Neural progenitor cell (in vitro differentiated cells): ENCODE measurements at regions not wholly inside any gene's neighbourhood (a gene's known extent, or its start where the extent isn't known, plus 50 kb on each side); places are given as distances from the start of the nearest gene placed in this dataset.

ENCODE experiments used
- DNase-seq: peaks from one replicate; pipeline ENCODE4 v3.0.0-alpha.2; 2016; ENCODE audit warnings: low spot score
- H2AFZ ChIP-seq: fragments of 200-600 bp; sonication (generic); replicated peaks from 2 replicates; pipeline ENCODE4 v1.6.1; 2016; ENCODE audit warnings: antibody characterized with exemption
- H3F3A ChIP-seq: fragments of 200-600 bp; sonication (generic); 2 replicates; pipeline ENCODE4 v1.6.1; 2016; ENCODE audit warnings: antibody characterized with exemption, low read depth
- H3K27ac ChIP-seq: fragments of 200-600 bp; sonication (generic); 2 replicates; pipeline ENCODE4 v1.5.1; 2016; ENCODE audit warnings: mild to moderate bottlenecking
- H3K27me3 ChIP-seq: fragments of 200-600 bp; sonication (generic); 2 replicates; pipeline ENCODE4 v1.6.1; 2016; ENCODE audit warnings: mild to moderate bottlenecking, moderate library complexity
- H3K36me3 ChIP-seq: fragments of 200-600 bp; sonication (generic); 2 replicates; pipeline ENCODE4 v1.5.1; 2016
- H3K4me1 ChIP-seq: fragments of 200-600 bp; sonication (generic); 2 replicates; pipeline ENCODE4 v1.6.1; 2016; ENCODE audit warnings: mixed run types
- H3K4me2 ChIP-seq: fragments of 200-600 bp; sonication (generic); 2 replicates; pipeline ENCODE4 v1.6.1; 2016
- H3K4me3 ChIP-seq: fragments of 200-600 bp; sonication (generic); 2 replicates; pipeline ENCODE4 v1.5.1; 2016
- H3K79me2 ChIP-seq: fragments of 200-600 bp; sonication (generic); 2 replicates; pipeline ENCODE4 v1.6.1; 2016; ENCODE audit warnings: low read depth
- H3K9ac ChIP-seq: fragments of 200-600 bp; sonication (generic); 2 replicates; pipeline ENCODE4 v1.6.1; 2016
- H3K9me3 ChIP-seq: fragments of 200-600 bp; sonication (generic); 2 replicates; pipeline ENCODE4 v1.5.1; 2016; ENCODE audit warnings: low read depth
- H4K20me1 ChIP-seq: fragments of 200-600 bp; sonication (generic); 2 replicates; pipeline ENCODE4 v1.6.1; 2016; ENCODE audit warnings: low read depth
- H3K27ac Mint-ChIP-seq: 3 replicates; pipeline ENCODE4 v1.8.0; 2021; ENCODE audit warnings: mixed read lengths
- H3K27me3 Mint-ChIP-seq: 2 replicates; pipeline ENCODE4 v1.8.0; 2022; ENCODE audit warnings: low read depth, mild to moderate bottlenecking, inconsistent platforms, moderate library complexity, mixed read lengths; ENCODE audit not compliant: insufficient read depth
- H3K36me3 Mint-ChIP-seq: 3 replicates; pipeline ENCODE4 v1.8.0; 2021; ENCODE audit warnings: mixed read lengths
- H3K4me1 Mint-ChIP-seq: 3 replicates; pipeline ENCODE4 v1.8.0; 2021; ENCODE audit warnings: mixed read lengths
- H3K4me3 Mint-ChIP-seq: 3 replicates; pipeline ENCODE4 v1.8.0; 2021; ENCODE audit warnings: mild to moderate bottlenecking, moderate library complexity, mixed read lengths
- H3K9me3 Mint-ChIP-seq: 3 replicates; pipeline ENCODE4 v1.8.0; 2020; ENCODE audit warnings: mixed read lengths
- CTCF ChIP-seq: fragments of 200-600 bp; sonication (generic); IDR thresholded peaks from 2 replicates; pipeline ENCODE4 v1.5.1; 2017; ENCODE audit warnings: antibody characterized with exemption, mild to moderate bottlenecking
- EZH2 ChIP-seq: fragments of 200-600 bp; sonication (generic); IDR thresholded peaks from 2 replicates; pipeline ENCODE4 v1.6.1; 2017; ENCODE audit warnings: antibody characterized with exemption, mild to moderate bottlenecking, moderate library complexity
- EZH2phosphoT487 ChIP-seq: fragments of 200-600 bp; sonication (generic); IDR thresholded peaks from 2 replicates; pipeline ENCODE4 v1.6.1; 2017; ENCODE audit warnings: antibody characterized with exemption

DNA sequence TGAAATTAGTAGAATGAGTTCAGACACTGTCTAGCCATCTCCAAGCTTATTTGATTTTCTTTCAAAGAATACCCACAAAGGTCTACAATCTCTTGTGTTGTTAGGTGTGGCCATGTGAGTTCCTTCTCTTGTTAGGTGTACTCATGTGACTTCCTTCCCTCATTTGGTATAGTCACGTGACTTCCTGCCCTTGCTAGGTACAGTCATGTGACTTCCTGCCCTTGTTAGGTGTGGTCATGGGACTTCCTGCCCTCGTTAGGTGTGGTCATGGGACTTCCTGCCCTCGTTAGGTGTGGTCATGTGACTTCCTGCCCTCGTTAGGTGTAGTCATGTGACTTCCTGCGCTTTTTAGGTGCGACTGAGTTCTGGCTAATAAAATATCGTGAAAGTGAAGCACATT is 179.6 kb downstream of the TMX1 start:
- H3K27ac Mint-ChIP-seq: no peak overlapping the region
- Histone ChIP-seq H3K4me2 (no peak overlapping the region), H2AFZ (no peak overlapping the region), H3K9me3 (no peaks in the 10 kb centered on the region), H3K9ac (no peak overlapping the region), H3K27ac (no peak overlapping the region), H3K27me3 (no peaks in the 10 kb centered on the region), H3K36me3 (no peaks in the 10 kb centered on the region), H3F3A (peaks cover 7% of the 10 kb centered on the region), H3K4me3 (no peak overlapping the region), H3K79me2 (no peaks in the 10 kb centered on the region), H4K20me1 (no peaks in the 10 kb centered on the region), H3K4me1 (peaks cover 10% of the 10 kb centered on the region)
- no peaks in the 10 kb centered on the region for H3K4me1 Mint-ChIP-seq
- peaks cover 25% of the 10 kb centered on the region for H3K9me3 Mint-ChIP-seq
- no peak overlapping the region for H3K4me3 Mint-ChIP-seq
- H3K36me3 Mint-ChIP-seq: no peaks in the 10 kb centered on the region
- DNase-seq: no peak
- TF ChIP-seq EZH2 (no peak), EZH2phosphoT487 (no peak), CTCF (no peak)
- H3K27me3 Mint-ChIP-seq: no peaks in the 10 kb centered on the region

DNA sequence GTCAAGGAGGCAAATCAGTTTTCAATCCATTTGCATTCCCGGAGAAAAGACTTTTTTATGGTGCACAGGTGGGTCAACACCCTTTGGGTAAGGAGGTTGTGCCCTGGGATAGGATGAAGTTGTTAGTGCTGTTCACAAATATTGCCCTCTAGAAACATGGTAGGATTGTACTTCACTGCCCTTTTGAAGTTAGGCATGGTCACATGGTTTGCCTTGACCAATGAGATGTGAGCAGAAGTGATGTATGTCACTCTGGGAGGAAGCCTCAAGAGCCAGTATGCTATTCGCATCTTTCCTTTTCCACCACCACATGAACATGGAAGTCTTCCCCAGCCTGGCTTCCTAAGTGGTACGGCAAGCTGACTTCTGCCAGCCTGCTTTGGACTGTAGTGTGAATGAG is 182.7 kb downstream of the TMX1 start:
- H3K4me1 Mint-ChIP-seq: no peaks in the 10 kb centered on the region
- no peaks in the 10 kb centered on the region for H3K36me3 ChIP-seq

DNA sequence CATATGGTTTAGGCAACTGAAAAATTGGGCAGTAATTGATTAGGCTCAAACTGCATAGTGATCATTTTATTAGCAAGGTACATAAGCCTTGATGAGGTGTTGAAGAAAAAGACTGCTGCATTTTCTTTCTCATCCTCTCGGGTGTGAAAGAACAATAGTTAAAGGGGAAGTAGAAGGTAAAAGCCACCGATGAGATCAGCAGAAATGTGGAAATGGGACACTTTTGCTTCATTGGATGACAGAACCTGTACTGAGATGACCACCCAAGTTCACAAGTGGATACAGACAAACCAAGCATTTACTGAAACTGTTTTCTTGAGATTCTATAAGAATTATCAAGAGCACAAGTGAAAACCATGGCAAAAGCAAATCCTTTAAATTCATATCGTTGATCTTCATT is 184.0 kb downstream of the TMX1 start:
- Histone ChIP-seq H3K36me3 (no peaks in the 10 kb centered on the region), H3K27me3 (no peaks in the 10 kb centered on the region), H3K79me2 (no peaks in the 10 kb centered on the region), H2AFZ (peak overlapping the region; percentile 93), H3F3A (peaks cover 8% of the 10 kb centered on the region), H3K9me3 (no peaks in the 10 kb centered on the region), H3K4me3 (no peak overlapping the region), H4K20me1 (no peaks in the 10 kb centered on the region), H3K4me1 (peaks cover 14% of the 10 kb centered on the region), H3K9ac (no peak overlapping the region), H3K27ac (no peak overlapping the region), H3K4me2 (peak overlapping the region; percentile 56)
- Mint-ChIP-seq H3K27me3 (no peaks in the 10 kb centered on the region), H3K9me3 (peaks cover 11% of the 10 kb centered on the region), H3K27ac (no peak overlapping the region), H3K4me3 (no peak overlapping the region), H3K4me1 (peaks cover 6% of the 10 kb centered on the region), H3K36me3 (no peaks in the 10 kb centered on the region)
- no peak for DNase-seq
- no peak for TF ChIP-seq EZH2phosphoT487
- no peak for TF ChIP-seq EZH2
- TF ChIP-seq CTCF: no peak

More for the DNA sequence above, 182.7 kb downstream of the TMX1 start:
- H4K20me1 ChIP-seq: no peaks in the 10 kb centered on the region
- no peaks in the 10 kb centered on the region for H3K27me3 ChIP-seq
- peaks cover 8% of the 10 kb centered on the region for H3F3A ChIP-seq
- no peak for DNase-seq
- no peaks in the 10 kb centered on the region for H3K9me3 ChIP-seq
- TF ChIP-seq EZH2phosphoT487 (no peak), EZH2 (no peak), CTCF (no peak)
- no peak overlapping the region for H3K4me2 ChIP-seq
- peaks cover 14% of the 10 kb centered on the region for H3K4me1 ChIP-seq
- H3K27ac ChIP-seq: no peak overlapping the region
- Mint-ChIP-seq H3K27ac (no peak overlapping the region), H3K36me3 (no peaks in the 10 kb centered on the region), H3K4me3 (no peak overlapping the region), H3K27me3 (no peaks in the 10 kb centered on the region), H3K9me3 (peaks cover 15% of the 10 kb centered on the region)
- no peak overlapping the region for H2AFZ ChIP-seq
- H3K4me3 ChIP-seq: no peak overlapping the region
- H3K9ac ChIP-seq: no peak overlapping the region
- H3K79me2 ChIP-seq: no peaks in the 10 kb centered on the region
